ENCODE measurements at regions not wholly inside any gene's neighbourhood (a gene's known extent, or its start where the extent isn't known, plus 50 kb on each side); places are given as distances from the start of the nearest gene placed in this dataset.

DNA sequence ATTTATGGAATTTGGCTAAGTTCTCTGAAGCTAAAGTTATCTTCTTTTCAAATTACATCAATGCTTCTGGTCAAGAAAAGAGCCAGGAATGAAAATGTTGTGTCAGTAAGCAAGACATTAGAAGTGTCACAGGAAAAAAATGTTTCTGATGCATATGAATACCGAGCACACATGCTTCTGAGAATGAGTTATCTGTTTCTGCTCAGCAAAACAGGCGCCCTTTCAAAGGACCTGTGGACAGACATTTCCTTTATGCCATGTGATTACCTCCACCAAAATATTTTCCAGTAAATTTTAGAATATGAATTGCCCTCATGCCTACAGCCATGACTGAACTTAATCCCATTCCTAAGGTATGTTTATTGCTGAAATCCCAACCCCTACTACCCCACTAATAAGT is 55.4 kb upstream of the RNF180 start:
- in situ Hi-C loops (cut with MboI; ENCODE audit: low pct_unique_long_range_greater_than_20kb, low sequenced_read_pairs), result no loop called here
- DNase-seq, result no peak

DNA sequence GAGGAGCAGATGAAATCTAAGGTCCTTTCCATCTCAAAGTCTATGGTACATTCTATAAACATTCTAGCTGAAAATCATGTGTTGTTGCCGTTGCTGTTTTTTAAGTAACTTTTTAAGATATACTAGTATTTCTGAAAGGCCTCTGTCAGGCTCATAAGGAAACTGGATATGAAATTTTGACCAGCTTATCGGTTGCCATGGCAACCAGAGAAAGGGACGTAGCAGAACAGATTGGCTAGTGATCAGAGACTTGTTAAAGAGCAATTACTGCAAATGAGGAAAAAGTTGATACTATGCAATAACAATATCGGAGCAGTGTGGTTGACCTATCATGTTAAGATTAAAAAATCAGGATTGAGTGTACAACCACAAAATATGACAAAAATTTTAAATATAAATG is 57.0 kb upstream of the RNF180 start:
- DNase-seq, result no peak
- in situ Hi-C loops (cut with MboI; ENCODE audit: low pct_unique_long_range_greater_than_20kb, low sequenced_read_pairs), result no loop called here

DNA sequence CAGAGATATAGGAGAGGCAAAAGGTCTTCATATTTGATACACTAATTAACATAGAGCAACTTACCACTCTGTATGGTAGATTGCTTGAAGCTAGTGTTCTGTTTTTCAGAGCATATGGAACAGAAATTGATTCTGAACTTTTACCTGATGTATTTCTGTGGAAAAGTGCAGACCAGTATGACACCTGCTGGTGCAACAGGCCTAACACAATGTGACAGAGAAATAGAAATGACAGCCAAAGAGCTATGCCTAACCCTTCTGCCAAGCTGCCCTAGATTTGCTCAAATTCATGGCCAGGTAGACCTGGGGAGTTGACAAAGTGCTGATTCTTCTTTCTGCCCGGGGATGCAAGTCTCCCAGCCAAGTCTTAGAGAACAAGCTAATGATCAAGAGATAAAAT is 65.4 kb upstream of the RNF180 start:
- in situ Hi-C loops (cut with MboI; ENCODE audit: low pct_unique_long_range_greater_than_20kb, low sequenced_read_pairs), result no loop called here

DNA sequence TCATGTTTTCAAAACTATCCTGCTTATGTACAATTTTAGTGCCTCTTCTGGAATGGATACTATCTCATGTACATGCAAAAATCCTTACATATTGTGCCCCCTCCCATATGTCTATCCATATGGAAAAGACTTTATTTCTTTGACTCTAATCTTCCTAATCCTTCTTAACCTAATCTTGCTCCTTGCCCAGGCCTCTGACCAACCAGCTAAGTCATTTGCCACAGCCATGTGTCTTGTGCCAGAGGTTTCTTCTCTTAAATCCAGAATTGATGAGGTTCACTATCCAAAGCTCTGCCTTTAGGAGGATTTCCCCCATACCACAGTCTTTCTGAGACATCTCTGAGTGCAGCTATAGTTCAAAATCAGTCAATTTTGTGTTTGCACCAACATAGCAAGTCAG is 68.9 kb upstream of the RNF180 start:
- in situ Hi-C loops (cut with MboI; ENCODE audit: low pct_unique_long_range_greater_than_20kb, low sequenced_read_pairs), result no loop called here

More for the DNA sequence above, 65.4 kb upstream of the RNF180 start:
- no peak for DNase-seq

DNA sequence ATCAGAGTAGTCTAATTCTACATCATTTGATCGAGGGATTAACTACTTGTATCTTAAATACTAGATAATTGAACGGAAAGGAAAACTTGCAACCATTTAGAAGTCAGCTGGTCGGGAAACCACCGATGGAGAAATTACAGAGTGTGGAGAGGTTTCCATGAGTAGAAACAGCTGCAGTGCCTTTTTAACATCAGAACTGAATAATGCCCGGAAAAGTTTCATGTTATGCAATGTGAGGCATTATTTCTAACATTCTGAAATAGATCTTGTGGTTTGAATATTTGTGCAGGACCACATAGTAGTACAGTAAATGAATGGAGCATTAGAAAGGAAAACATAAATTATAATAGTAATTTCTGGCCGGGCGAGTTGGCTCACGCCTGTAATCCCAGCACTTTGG is 88.1 kb upstream of the RNF180 start:
- DNase-seq, result no peak
- in situ Hi-C loops (cut with MboI; ENCODE audit: low pct_unique_long_range_greater_than_20kb, low sequenced_read_pairs), result no loop called here

More for the DNA sequence above, 68.9 kb upstream of the RNF180 start:
- no peak for DNase-seq

DNA sequence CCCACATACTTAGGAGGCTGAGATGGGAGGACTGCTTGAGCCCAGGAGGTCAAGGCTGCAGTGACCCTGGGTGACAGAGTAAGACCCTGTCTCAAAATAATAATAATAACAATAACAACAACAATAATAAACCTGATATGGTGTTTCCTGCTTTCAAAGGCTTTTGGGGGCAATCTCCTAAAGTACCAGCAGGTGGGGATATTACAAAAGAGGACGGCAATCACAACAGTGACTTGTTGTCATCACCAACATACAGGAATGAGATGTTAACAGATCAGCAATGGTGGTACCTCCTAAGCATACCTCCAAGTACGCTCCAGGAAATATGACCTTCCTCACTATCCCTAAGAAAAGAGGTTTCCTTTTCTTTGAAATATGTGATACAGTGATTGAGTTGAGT is 91.1 kb upstream of the RNF180 start:
- in situ Hi-C loops (cut with MboI; ENCODE audit: low pct_unique_long_range_greater_than_20kb, low sequenced_read_pairs), result no loop called here
- DNase-seq, result peak; percentile 33

DNA sequence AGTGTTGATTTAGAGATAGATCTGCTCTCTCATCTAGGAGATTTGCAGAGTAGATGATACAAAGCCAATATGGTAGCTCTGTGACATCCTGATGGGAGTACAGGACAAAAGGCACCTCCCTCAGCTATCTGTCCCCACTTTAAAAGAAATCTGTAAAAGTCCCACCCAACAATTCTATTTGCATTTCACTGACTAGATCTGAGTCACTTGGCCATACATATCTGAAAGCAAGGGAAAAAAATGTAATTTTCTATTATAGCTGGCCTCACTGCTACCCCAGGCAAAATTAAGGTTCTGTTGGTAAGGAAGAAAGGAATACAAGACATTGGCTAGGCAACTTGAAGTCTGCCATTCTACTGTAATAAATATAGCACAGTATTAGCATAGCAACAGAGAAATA is 96.2 kb upstream of the RNF180 start:
- DNase-seq, result no peak
- in situ Hi-C loops (cut with MboI; ENCODE audit: low pct_unique_long_range_greater_than_20kb, low sequenced_read_pairs), result no loop called here

DNA sequence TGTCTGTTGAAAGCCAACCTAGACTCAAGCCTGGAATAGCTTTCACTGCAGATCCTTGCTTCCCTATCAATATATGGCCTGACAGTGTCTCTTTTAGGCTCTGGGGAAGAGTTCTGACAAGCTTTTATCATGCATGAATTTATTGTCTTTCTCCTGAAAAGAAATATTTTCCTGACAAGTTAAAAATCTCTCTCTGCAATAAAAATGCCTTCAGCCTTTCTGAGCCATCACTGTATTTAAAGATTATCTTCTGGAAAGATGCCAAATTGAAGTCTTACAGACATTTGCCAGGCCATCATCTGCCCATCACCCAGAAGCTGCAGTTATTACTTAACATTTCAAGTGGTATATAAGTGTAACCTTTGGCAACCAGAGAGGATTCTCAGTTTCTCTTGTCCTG is 88.1 kb upstream of the HTR1A start:
- in situ Hi-C loops (cut with MboI; ENCODE audit: low pct_unique_long_range_greater_than_20kb, low sequenced_read_pairs), result no loop called here
- no peak for DNase-seq

DNA sequence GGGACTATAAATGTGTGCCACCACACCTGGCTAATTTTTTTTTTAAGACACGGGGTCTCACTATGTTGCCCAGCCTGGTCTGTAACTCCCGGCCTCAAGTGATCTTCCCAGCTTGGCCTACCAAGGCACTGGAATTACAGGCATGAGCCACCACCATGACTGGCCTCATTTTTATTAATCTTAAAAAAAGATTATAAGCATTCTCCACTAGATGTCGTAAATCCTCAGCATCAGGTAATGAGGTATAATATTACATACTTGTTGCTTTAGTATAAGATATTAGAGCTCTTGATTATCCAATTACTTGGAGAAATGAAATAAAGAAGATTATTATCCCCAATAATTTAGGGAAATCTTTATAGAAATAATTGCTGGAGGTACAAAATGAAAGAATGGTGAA is 78.2 kb upstream of the HTR1A start:
- DNase-seq, result no peak
- in situ Hi-C loops (cut with MboI; ENCODE audit: low pct_unique_long_range_greater_than_20kb, low sequenced_read_pairs), result no loop called here

DNA sequence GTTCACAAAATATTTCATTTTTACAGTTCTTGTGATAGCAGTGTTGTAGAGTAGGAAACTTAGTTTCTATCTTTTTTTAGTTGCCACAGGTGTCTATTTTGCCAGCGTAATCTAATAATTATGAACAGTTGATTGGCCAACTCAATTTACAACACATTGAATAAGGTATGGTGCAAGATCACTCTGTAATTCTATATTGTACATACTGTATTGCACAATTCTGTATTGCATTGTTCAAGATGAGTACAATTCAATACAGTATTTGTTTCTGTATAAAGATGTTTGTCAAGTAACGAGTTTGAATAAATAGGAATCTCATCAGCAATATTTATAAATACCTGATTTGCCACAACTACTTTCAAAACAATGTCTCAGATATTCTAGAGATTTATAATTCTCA is 64.2 kb upstream of the HTR1A start:
- in situ Hi-C loops (cut with MboI; ENCODE audit: low pct_unique_long_range_greater_than_20kb, low sequenced_read_pairs), result no loop called here
- no peak for DNase-seq

DNA sequence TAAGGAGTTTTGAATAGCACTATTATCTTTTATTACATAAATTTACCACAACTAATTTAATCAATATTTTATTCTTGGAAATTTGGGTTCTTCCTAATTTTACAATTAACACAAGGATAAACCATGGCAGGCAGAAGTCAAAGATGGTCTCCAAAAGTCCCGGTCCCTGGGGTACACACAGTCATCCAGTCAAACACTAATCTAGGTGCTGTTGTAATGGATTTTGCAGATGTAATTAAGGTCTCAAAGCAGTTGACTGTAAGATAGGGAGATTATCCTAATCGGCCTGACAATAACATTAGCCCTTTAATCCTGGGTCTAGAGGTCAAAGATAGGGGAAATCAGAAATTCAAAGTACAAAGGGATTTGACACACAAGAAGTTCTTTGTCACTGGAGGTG is 57.5 kb upstream of the HTR1A start:
- in situ Hi-C loops (cut with MboI; ENCODE audit: low pct_unique_long_range_greater_than_20kb, low sequenced_read_pairs), result no loop called here
- DNase-seq, result no peak

DNA sequence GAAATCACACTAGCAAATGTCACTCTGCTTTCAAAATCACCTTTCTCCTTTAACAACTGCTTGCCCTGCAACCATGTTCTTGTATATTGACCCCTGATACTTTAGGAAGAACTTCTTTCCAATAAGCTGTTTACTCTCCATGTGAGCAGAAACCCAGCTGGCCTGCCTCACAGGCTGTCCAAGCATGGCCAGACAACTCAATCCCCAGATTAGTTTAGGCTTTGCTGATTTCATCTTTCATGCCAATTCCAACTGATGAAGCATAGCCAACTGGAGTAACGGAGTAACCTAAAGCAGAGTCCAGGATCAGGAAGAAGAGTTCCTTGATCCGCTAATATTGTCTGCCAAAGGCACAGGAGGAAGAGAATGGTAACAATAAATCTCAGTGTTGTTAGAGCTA is 56.7 kb upstream of the HTR1A start:
- in situ Hi-C loops (cut with MboI; ENCODE audit: low pct_unique_long_range_greater_than_20kb, low sequenced_read_pairs), result no loop called here
- DNase-seq, result no peak

DNA sequence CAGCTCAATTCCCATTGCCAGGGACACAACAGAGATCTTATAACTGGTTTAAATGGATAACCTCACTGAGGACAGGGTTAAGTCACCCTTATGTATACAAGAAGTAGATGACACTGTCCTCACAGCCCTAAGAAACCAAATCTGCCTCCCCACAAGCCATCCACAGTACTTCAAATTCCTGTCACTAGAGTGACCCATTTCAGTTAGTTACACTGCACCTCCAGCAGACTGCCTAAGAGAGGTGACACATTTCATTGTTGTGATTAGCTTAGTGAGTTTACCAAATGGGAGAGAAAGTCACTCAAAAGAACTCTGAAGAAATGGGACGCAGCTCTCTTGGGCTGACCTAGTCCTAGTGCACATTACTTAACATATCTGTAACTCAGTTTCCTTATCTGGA is 53.6 kb upstream of the HTR1A start:
- in situ Hi-C loops (cut with MboI; ENCODE audit: low pct_unique_long_range_greater_than_20kb, low sequenced_read_pairs), result no loop called here
- DNase-seq, result no peak
